SK-N-SH treated with all-trans-retinoic acid at 6 μM for 48 hours (cell line): ENCODE measurements at regions not wholly inside any gene's neighbourhood (a gene's known extent, or its start where the extent isn't known, plus 50 kb on each side); places are given as distances from the start of the nearest gene placed in this dataset.

ENCODE experiments used
- ATAC-seq: fragments of 200-7000 bp; cut with Tn5 transposase; 3 replicates; pipeline ENCODE4 v1.9.1; 2020; ENCODE audit warnings: mild to moderate bottlenecking, moderate library complexity
- BACH2 ChIP-seq: fragments of 250-450 bp; sonication (Bioruptor Pico); IDR thresholded peaks from 2 replicates; pipeline ENCODE4 v1.9.0; 2021; ENCODE audit warnings: mild to moderate bottlenecking, borderline replicate concordance
- CSRNP3 ChIP-seq: fragments of 250-450 bp; sonication (Bioruptor Pico); IDR thresholded peaks from 2 replicates; pipeline ENCODE4 v1.5.1; 2021; ENCODE audit warnings: mild to moderate bottlenecking, moderate library complexity
- ESRRG ChIP-seq: fragments of 250-450 bp; sonication (Bioruptor Pico); IDR thresholded peaks from 2 replicates; pipeline ENCODE4 v1.6.1; 2021; ENCODE audit warnings: mild to moderate bottlenecking
- OSR1 ChIP-seq: fragments of 250-450 bp; sonication (Bioruptor Pico); IDR thresholded peaks from 2 replicates; pipeline ENCODE4 v1.8.0; 2022; ENCODE audit warnings: moderate library complexity, mild to moderate bottlenecking, inconsistent platforms
- PATZ1 ChIP-seq: fragments of 250-450 bp; sonication (Bioruptor Pico); IDR thresholded peaks from 2 replicates; pipeline ENCODE4 v1.8.0; 2020; ENCODE audit warnings: mild to moderate bottlenecking, moderate library complexity, borderline replicate concordance
- POU6F1 ChIP-seq: fragments of 250-450 bp; sonication (Bioruptor Pico); IDR thresholded peaks from 2 replicates; pipeline ENCODE4 v1.8.0; 2021; ENCODE audit warnings: low read depth, mild to moderate bottlenecking, moderate library complexity, borderline replicate concordance
- PPARA ChIP-seq: fragments of 250-450 bp; sonication (Bioruptor Pico); IDR thresholded peaks from 2 replicates; pipeline ENCODE4 v1.5.0; 2020; ENCODE audit warnings: mild to moderate bottlenecking, borderline replicate concordance
- TCF4 ChIP-seq: fragments of 250-450 bp; sonication (Bioruptor Pico); IDR thresholded peaks from 2 replicates; pipeline ENCODE4 v1.8.0; 2021; ENCODE audit warnings: mild to moderate bottlenecking, moderate library complexity, borderline replicate concordance
- TOX ChIP-seq: fragments of 250-450 bp; sonication (Bioruptor Pico); IDR thresholded peaks from 2 replicates; pipeline ENCODE4 v1.8.0; 2021; ENCODE audit warnings: mild to moderate bottlenecking, moderate library complexity, borderline replicate concordance
- TSHZ2 ChIP-seq: fragments of 250-450 bp; sonication (Bioruptor Pico); IDR thresholded peaks from 2 replicates; pipeline ENCODE4 v1.5.0; 2020; ENCODE audit warnings: mild to moderate bottlenecking, moderate library complexity
- ZC3H10 ChIP-seq: fragments of 250-450 bp; sonication (Bioruptor Pico); IDR thresholded peaks from 2 replicates; pipeline ENCODE4 v1.5.1; 2021; ENCODE audit warnings: mild to moderate bottlenecking, moderate library complexity
- ZFP3 ChIP-seq: fragments of 250-450 bp; sonication (Bioruptor Pico); IDR thresholded peaks from 2 replicates; pipeline ENCODE4 v1.5.0; 2020; ENCODE audit warnings: mild to moderate bottlenecking, moderate library complexity
- ZFP30 ChIP-seq: fragments of 450-650 bp; formaldehyde crosslinking; IDR thresholded peaks from 2 replicates; pipeline ENCODE4 v1.5.0; 2022; ENCODE audit warnings: mild to moderate bottlenecking, moderate library complexity
- ZNF565 ChIP-seq: fragments of 450-650 bp; formaldehyde crosslinking; conservative IDR thresholded peaks from 2 replicates; pipeline ENCODE4 v1.5.0; 2020; ENCODE audit warnings: low read depth, mild to moderate bottlenecking, moderate library complexity
- ZNF70 ChIP-seq: fragments of 450-650 bp; formaldehyde crosslinking; IDR thresholded peaks from 2 replicates; pipeline ENCODE4 v1.5.0; 2020; ENCODE audit warnings: mild to moderate bottlenecking, moderate library complexity
- ZNF8 ChIP-seq: fragments of 450-650 bp; formaldehyde crosslinking; IDR thresholded peaks from 2 replicates; pipeline ENCODE4 v1.5.0; 2020; ENCODE audit warnings: mild to moderate bottlenecking, moderate library complexity

GRCh38 chr4:60002603-60003337 lies 1197.4 kb upstream of the ADGRL3 start:
- no peak for TF ChIP-seq TOX (CRISPR knock-in tag)
- TF ChIP-seq ZC3H10 (CRISPR knock-in tag) = no peak
- TF ChIP-seq TSHZ2 (CRISPR knock-in tag) = no peak
- TF ChIP-seq ESRRG = no peak

GRCh38 chr4:60013464-60014184 lies 1186.5 kb upstream of the ADGRL3 start:
- ATAC-seq = no peak
- TF ChIP-seq TOX (CRISPR knock-in tag) (no peak), ZC3H10 (CRISPR knock-in tag) (no peak), ZNF565 (CRISPR knock-in tag) (no peak), TCF4 (CRISPR knock-in tag) (no peak)

More at GRCh38 chr4:60002603-60003337, 1197.4 kb upstream of the ADGRL3 start:
- no peak for ATAC-seq

- no peak for ATAC-seq
- TF ChIP-seq ZNF70 (no peak), POU6F1 (CRISPR knock-in tag) (no peak), TOX (CRISPR knock-in tag) (no peak), PPARA (CRISPR knock-in tag) (no peak), BACH2 (CRISPR knock-in tag) (no peak)
These were observed 1183.2 kb upstream of the ADGRL3 start for GRCh38 chr4:60016971-60017370.

- TF ChIP-seq ZC3H10 (CRISPR knock-in tag) = no peak
- TF ChIP-seq ZNF8 (CRISPR knock-in tag) = no peak
- TF ChIP-seq CSRNP3 (CRISPR knock-in tag) = no peak
- no peak for TF ChIP-seq ZFP3 (CRISPR knock-in tag)
- no peak for TF ChIP-seq ZNF70
- TF ChIP-seq, all 23 proteins: peak for 0
- ATAC-seq = no peak
These were observed 1180.9 kb upstream of the ADGRL3 start for GRCh38 chr4:60019180-60019579.

GRCh38 chr4:60019946-60020345 lies 1180.2 kb upstream of the ADGRL3 start:
- no peak for ATAC-seq
- TF ChIP-seq PATZ1 (CRISPR knock-in tag) (no peak), ZC3H10 (CRISPR knock-in tag) (no peak), OSR1 (CRISPR knock-in tag) (no peak), ZNF565 (CRISPR knock-in tag) (no peak), ZFP30 (CRISPR knock-in tag) (no peak), CSRNP3 (CRISPR knock-in tag) (no peak), ZNF8 (CRISPR knock-in tag) (no peak), TCF4 (CRISPR knock-in tag) (no peak), TOX (CRISPR knock-in tag) (no peak)
